ENCODE measurements at regions not wholly inside any gene's neighbourhood (a gene's known extent, or its start where the extent isn't known, plus 50 kb on each side); places are given as distances from the start of the nearest gene placed in this dataset.

DNA sequence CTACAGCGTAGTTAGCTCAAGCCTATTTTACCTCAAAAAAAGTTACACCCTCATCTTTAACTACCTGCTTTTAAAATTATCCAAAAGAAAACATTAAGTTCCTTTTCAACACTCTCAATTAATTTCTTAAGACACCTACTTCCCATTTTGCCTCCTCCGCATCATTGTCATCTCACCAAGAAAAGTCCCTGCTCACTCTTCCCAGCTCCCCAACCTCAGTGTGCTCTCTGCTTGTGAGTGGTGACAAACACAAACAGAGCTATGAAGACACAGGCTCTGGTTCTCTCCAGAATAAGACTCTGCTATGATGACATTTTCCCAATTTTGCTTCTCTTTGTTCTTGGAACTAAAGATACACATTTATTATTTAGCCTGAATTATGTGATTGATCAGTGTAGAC is 385.1 kb upstream of the HTR2A start:
- WGBS = 94% methylated on average over 2 of the region's 2 CpGs
- no peak overlapping the region for H3K4me3 ChIP-seq (ENCODE audit: low read depth in 1 of 3, low read length in 3 of 3)
- H3K27me3 ChIP-seq (ENCODE audit: control insufficient read depth in 4 of 4, insufficient read depth in 4 of 4, low read length in 3 of 4) = no peaks in the 10 kb centered on the region
- no peaks in the 10 kb centered on the region for H3K9me3 ChIP-seq (ENCODE audit: control insufficient read depth in 4 of 4, low read length in 3 of 4)
- DNase-seq (ENCODE audit: low spot score) = no peak
- TF ChIP-seq HNF4G (IDR thresholded peaks at IDR 0.05) = no peak
- no peak for TF ChIP-seq CTCF (IDR thresholded peaks at IDR 0.05; ENCODE audit: low read depth, low read length, missing input control)
- no peak for TF ChIP-seq NR2F2 (IDR thresholded peaks at IDR 0.05)
- TF ChIP-seq FOXA1 (IDR thresholded peaks at IDR 0.05) = no peak
- TF ChIP-seq, protein P1, sequence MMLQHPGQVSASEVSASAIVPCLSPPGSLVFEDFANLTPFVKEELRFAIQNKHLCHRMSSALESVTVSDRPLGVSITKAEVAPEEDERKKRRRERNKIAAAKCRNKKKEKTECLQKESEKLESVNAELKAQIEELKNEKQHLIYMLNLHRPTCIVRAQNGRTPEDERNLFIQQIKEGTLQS (IDR thresholded peaks at IDR 0.05) = no peak
- TF ChIP-seq ZBTB33 (IDR thresholded peaks at IDR 0.05) = no peak
- TF ChIP-seq FOXA2 (IDR thresholded peaks at IDR 0.05) = no peak
- TF ChIP-seq, protein P2, sequence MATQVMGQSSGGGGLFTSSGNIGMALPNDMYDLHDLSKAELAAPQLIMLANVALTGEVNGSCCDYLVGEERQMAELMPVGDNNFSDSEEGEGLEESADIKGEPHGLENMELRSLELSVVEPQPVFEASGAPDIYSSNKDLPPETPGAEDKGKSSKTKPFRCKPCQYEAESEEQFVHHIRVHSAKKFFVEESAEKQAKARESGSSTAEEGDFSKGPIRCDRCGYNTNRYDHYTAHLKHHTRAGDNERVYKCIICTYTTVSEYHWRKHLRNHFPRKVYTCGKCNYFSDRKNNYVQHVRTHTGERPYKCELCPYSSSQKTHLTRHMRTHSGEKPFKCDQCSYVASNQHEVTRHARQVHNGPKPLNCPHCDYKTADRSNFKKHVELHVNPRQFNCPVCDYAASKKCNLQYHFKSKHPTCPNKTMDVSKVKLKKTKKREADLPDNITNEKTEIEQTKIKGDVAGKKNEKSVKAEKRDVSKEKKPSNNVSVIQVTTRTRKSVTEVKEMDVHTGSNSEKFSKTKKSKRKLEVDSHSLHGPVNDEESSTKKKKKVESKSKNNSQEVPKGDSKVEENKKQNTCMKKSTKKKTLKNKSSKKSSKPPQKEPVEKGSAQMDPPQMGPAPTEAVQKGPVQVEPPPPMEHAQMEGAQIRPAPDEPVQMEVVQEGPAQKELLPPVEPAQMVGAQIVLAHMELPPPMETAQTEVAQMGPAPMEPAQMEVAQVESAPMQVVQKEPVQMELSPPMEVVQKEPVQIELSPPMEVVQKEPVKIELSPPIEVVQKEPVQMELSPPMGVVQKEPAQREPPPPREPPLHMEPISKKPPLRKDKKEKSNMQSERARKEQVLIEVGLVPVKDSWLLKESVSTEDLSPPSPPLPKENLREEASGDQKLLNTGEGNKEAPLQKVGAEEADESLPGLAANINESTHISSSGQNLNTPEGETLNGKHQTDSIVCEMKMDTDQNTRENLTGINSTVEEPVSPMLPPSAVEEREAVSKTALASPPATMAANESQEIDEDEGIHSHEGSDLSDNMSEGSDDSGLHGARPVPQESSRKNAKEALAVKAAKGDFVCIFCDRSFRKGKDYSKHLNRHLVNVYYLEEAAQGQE (IDR thresholded peaks at IDR 0.05) = no peak
- no peak for TF ChIP-seq RAD21 (IDR thresholded peaks at IDR 0.05)
- TF ChIP-seq MAX (IDR thresholded peaks at IDR 0.05) = no peak
- no peak for TF ChIP-seq HNF4A (conservative IDR thresholded peaks at IDR 0.05)
- TF ChIP-seq RXRA (IDR thresholded peaks at IDR 0.05) = no peak
- H3K9ac ChIP-seq (ENCODE audit: low read depth in 1 of 2, low read length in 2 of 2) = no peak overlapping the region
- H3K4me1 ChIP-seq (ENCODE audit: control insufficient read depth in 4 of 4, insufficient read depth in 4 of 4, low read length in 3 of 4) = no peaks in the 10 kb centered on the region
- no peaks in the 10 kb centered on the region for H3K36me3 ChIP-seq (ENCODE audit: control insufficient read depth in 4 of 4, insufficient read depth in 3 of 4, low read depth in 1 of 4, low read length in 3 of 4)
- H3K27ac ChIP-seq (ENCODE audit: low read depth in 1 of 2, low read length in 2 of 2) = no peak overlapping the region

GRCh38 chr13:47279920-47280319 is 383.1 kb upstream of the HTR2A start:
- DNase-seq (ENCODE audit: low spot score) = no peak
- H3K9me3 ChIP-seq (ENCODE audit: control insufficient read depth in 4 of 4, low read length in 3 of 4) = no peaks in the 10 kb centered on the region
- TF ChIP-seq FOXA1 (IDR thresholded peaks at IDR 0.05) (no peak), NR2F2 (IDR thresholded peaks at IDR 0.05) (no peak), TAF1 (conservative IDR thresholded peaks at IDR 0.05) (no peak), GABPA (IDR thresholded peaks at IDR 0.05 in 1 of 2, conservative IDR thresholded peaks at IDR 0.05 in 1 of 2) (no peak), HNF4G (IDR thresholded peaks at IDR 0.05) (no peak), SP1 (IDR thresholded peaks at IDR 0.05) (no peak), YY1 (IDR thresholded peaks at IDR 0.05) (no peak), HNF4A (conservative IDR thresholded peaks at IDR 0.05) (no peak), EGR1 (IDR thresholded peaks at IDR 0.05; ENCODE audit: low read depth in 2 of 2) (no peak), MAX (IDR thresholded peaks at IDR 0.05) (no peak), CTCF (IDR thresholded peaks at IDR 0.05; ENCODE audit: low read depth, low read length, missing input control) (no peak)
- TF ChIP-seq, protein P2 (IDR thresholded peaks at IDR 0.05) = no peak
- no peaks in the 10 kb centered on the region for H3K36me3 ChIP-seq (ENCODE audit: control insufficient read depth in 4 of 4, insufficient read depth in 3 of 4, low read depth in 1 of 4, low read length in 3 of 4)
- WGBS = 76% methylated on average over 1 of the region's 1 CpG
- H3K4me1 ChIP-seq (ENCODE audit: control insufficient read depth in 4 of 4, insufficient read depth in 4 of 4, low read length in 3 of 4) = no peaks in the 10 kb centered on the region
- no peak overlapping the region for H3K4me3 ChIP-seq (ENCODE audit: low read depth in 1 of 3, low read length in 3 of 3)
- H3K9ac ChIP-seq (ENCODE audit: low read depth in 1 of 2, low read length in 2 of 2) = no peak overlapping the region
- H3K27me3 ChIP-seq (ENCODE audit: control insufficient read depth in 4 of 4, insufficient read depth in 4 of 4, low read length in 3 of 4) = no peaks in the 10 kb centered on the region
- no peak overlapping the region for H3K27ac ChIP-seq (ENCODE audit: low read depth in 1 of 2, low read length in 2 of 2)
